K562 (cell line): ENCODE measurements at regions not wholly inside any gene's neighbourhood (a gene's known extent, or its start where the extent isn't known, plus 50 kb on each side); places are given as distances from the start of the nearest gene placed in this dataset.

ENCODE experiments used
- ATAC-seq: fragments of 200-7000 bp; cut with Tn5 transposase; 3 replicates; pipeline ENCODE4 v1.9.1; 2020; ENCODE audit warnings: moderate library complexity
- BruUV-seq: library from RNA; stranded (reverse); fragments of 400-500 nt; replicated peaks from 2 replicates; lab custom pipeline; 2021; lab: Mats Ljungman, UMichigan
- CTCF ChIA-PET: fragments of 300-600 bp; formaldehyde crosslinking; extraction: SDS; loops from one replicate; lab custom pipeline; 2021; ENCODE audit warnings: low intra/inter-chr PET ratio; lab: Yijun Ruan, JAX
- POLR2A ChIA-PET: fragments of 300-600, 350-650 bp; sonication (Branson Sonifier 250); formaldehyde crosslinking; extraction: SDS; loops from one replicate; lab custom pipeline; 2021; ENCODE audit warnings: antibody characterized with exemption, inconsistent platforms; lab: Yijun Ruan, JAX
- DNase-seq, 4 experiments: peaks; one replicate each; pipeline versions ENCODE4 v3.0.0 to v3.0.0-alpha.2; 2011 to 2018; ENCODE audit warnings: low spot score in 3 of 4, mixed read lengths in 3 of 4; ENCODE audit errors: extremely low read depth in 1 of 4
- FAIRE-seq: peaks from 2 replicates; lab custom pipeline; 2011; peaks lifted over from hg19 to GRCh38; lab: Jason Lieb, UNC
- H2AFZ ChIP-seq: 2 replicates; pipeline ENCODE4 v1.6.0; 2011; ENCODE audit warnings: low read depth, low read length, control low read depth, inconsistent platforms
- H3K27ac ChIP-seq: fragments of 200-600 bp; 3 replicates; pipeline ENCODE4 v1.8.0; 2011; ENCODE audit warnings: low read depth, mild to moderate bottlenecking, control low read depth, inconsistent platforms, low read length, moderate library complexity, mixed read lengths; ENCODE audit errors: extremely low read depth
- H3K27me3 ChIP-seq, 2 experiments: fragments of 300-600 bp in 1 of 2; 2 replicates in 1 of 2; 3 replicates in 1 of 2; pipeline versions ENCODE4 v1.6.0 to v1.8.0; 2011; ENCODE audit warnings: inconsistent platforms in 2 of 2, low read length in 2 of 2, mild to moderate bottlenecking in 1 of 2, mixed read lengths in 1 of 2, moderate library complexity in 1 of 2; ENCODE audit not compliant: control insufficient read depth in 2 of 2, insufficient read depth in 2 of 2
- H3K36me3 ChIP-seq: fragments of 300-600 bp; 3 replicates; pipeline ENCODE4 v1.8.0; 2011; ENCODE audit warnings: mild to moderate bottlenecking, low read length, inconsistent platforms; ENCODE audit not compliant: control insufficient read depth, insufficient read depth
- H3K4me1 ChIP-seq, 2 experiments: fragments of 200-600 bp in 1 of 2; replicated peaks in 1 of 2; 2 replicates in 1 of 2; 3 replicates in 1 of 2; pipeline versions ENCODE4 v1.5.1 to v1.8.0; 2011; ENCODE audit warnings: inconsistent platforms in 2 of 2, low read length in 2 of 2, mild to moderate bottlenecking in 1 of 2, mixed read lengths in 1 of 2, moderate library complexity in 1 of 2; ENCODE audit not compliant: control insufficient read depth in 2 of 2, insufficient read depth in 2 of 2
- H3K4me2 ChIP-seq: 2 replicates; pipeline ENCODE4 v1.6.1; 2011; ENCODE audit warnings: low read length, control low read depth, inconsistent platforms, mixed read lengths; ENCODE audit not compliant: insufficient read depth
- H3K4me3 ChIP-seq: fragments of 200-600 bp; sonication (generic), shearing (Covaris generic); 2 replicates; pipeline ENCODE4 v1.5.1; 2016; ENCODE audit warnings: control low read depth, inconsistent platforms
- H3K79me2 ChIP-seq: fragments of 200-600 bp; 3 replicates; pipeline ENCODE4 v1.8.0; 2011; ENCODE audit warnings: low read length, inconsistent platforms; ENCODE audit not compliant: control insufficient read depth, insufficient read depth
- H3K9ac ChIP-seq, 2 experiments: 2 replicates each; pipeline versions ENCODE4 v1.6.0 to v1.6.1; 2011; ENCODE audit warnings: low read depth in 2 of 2, low read length in 2 of 2, control low read depth in 1 of 2, inconsistent platforms in 1 of 2, mild to moderate bottlenecking in 1 of 2, mixed read lengths in 1 of 2; ENCODE audit not compliant: insufficient read depth in 1 of 2
- H3K9me1 ChIP-seq: one replicate; pipeline ENCODE4 v1.6.0; 2011; ENCODE audit warnings: inconsistent platforms, mild to moderate bottlenecking, low read length, moderate library complexity; ENCODE audit not compliant: control insufficient read depth, insufficient read depth
- H3K9me3 ChIP-seq: replicated peaks from 2 replicates; pipeline ENCODE4 v1.5.1; 2011; ENCODE audit warnings: low read depth, low read length, inconsistent platforms; ENCODE audit not compliant: control insufficient read depth, insufficient read depth
- H4K20me1 ChIP-seq: replicated peaks from 2 replicates; pipeline ENCODE4 v1.6.1; 2011; ENCODE audit warnings: low read length, inconsistent platforms, mixed read lengths; ENCODE audit not compliant: control insufficient read depth, insufficient read depth
- ARID1B ChIP-seq: fragments of 450-650 bp; IDR thresholded peaks from 2 replicates; pipeline ENCODE4 v1.6.1; 2016; ENCODE audit warnings: antibody characterized with exemption, mild to moderate bottlenecking, inconsistent platforms
- BRCA1 ChIP-seq, 2 experiments: fragments of 450-650 bp in 1 of 2; sonication (generic) in 1 of 2; formaldehyde crosslinking in 1 of 2; IDR thresholded peaks; 2 replicates each; pipeline versions ENCODE4 v1.5.0 to v1.6.1; 2017 to 2020; ENCODE audit warnings: mild to moderate bottlenecking in 1 of 2, missing genetic modification reagents in 1 of 2
- CBFA2T2 ChIP-seq: fragments of 450-650 bp; conservative IDR thresholded peaks from 2 replicates; pipeline ENCODE4 v1.6.1; 2017; ENCODE audit warnings: mild to moderate bottlenecking
- CBFA2T3 ChIP-seq: fragments of 450-650 bp; IDR thresholded peaks from 2 replicates; pipeline ENCODE4 v1.6.1; 2017
- ESRRB ChIP-seq: fragments of 250-450 bp; sonication (Bioruptor Pico); IDR thresholded peaks from 2 replicates; pipeline ENCODE4 v1.5.0; 2020; ENCODE audit warnings: mild to moderate bottlenecking, moderate library complexity, borderline replicate concordance
- HMGN3 ChIP-seq: IDR thresholded peaks from 2 replicates; pipeline ENCODE4 v1.6.1; 2011; ENCODE audit warnings: borderline replicate concordance, low read depth, mild to moderate bottlenecking, mixed read lengths, low read length; ENCODE audit not compliant: insufficient read length; ENCODE audit errors: extremely low read depth
- NCOR1 ChIP-seq: fragments of 450-650 bp; IDR thresholded peaks from 2 replicates; pipeline ENCODE4 v1.6.1; 2016; ENCODE audit warnings: mild to moderate bottlenecking, moderate library complexity
- PTTG1 ChIP-seq: fragments of 450-650 bp; IDR thresholded peaks from 2 replicates; pipeline ENCODE4 v1.6.1; 2016; ENCODE audit warnings: low read depth, mild to moderate bottlenecking, missing genetic modification characterization, missing compliant biosample characterization
- RCOR1 ChIP-seq, 2 experiments: IDR thresholded peaks; 2 replicates each; pipeline ENCODE4 v1.6.1; 2012; ENCODE audit warnings: low read depth in 2 of 2, low read length in 2 of 2, borderline replicate concordance in 1 of 2, improper control_type of control experiment in 1 of 2
- TAL1 ChIP-seq: fragments of 450-650 bp; IDR thresholded peaks from 2 replicates; pipeline ENCODE4 v1.6.1; 2016; ENCODE audit warnings: mild to moderate bottlenecking
- TEAD4 ChIP-seq, 2 experiments: sonication (generic) in 1 of 2; formaldehyde crosslinking in 1 of 2; IDR thresholded peaks; 2 replicates each; pipeline versions ENCODE4 v1.6.1 to v1.8.0; 2012 to 2022; ENCODE audit warnings: borderline replicate concordance in 1 of 2, inconsistent platforms in 1 of 2, low read length in 1 of 2, mild to moderate bottlenecking in 1 of 2, missing genetic modification reagents in 1 of 2
- ZKSCAN8 ChIP-seq: fragments of 200-800 bp; sonication (Bioruptor generic); IDR thresholded peaks from 2 replicates; pipeline ENCODE4 v1.6.1; 2016; ENCODE audit warnings: missing genetic modification characterization, missing compliant biosample characterization
- ZNF311 ChIP-seq: fragments of 250-450 bp; sonication (Bioruptor Pico); IDR thresholded peaks from 2 replicates; pipeline ENCODE4 v1.4.0; 2020; ENCODE audit warnings: mild to moderate bottlenecking, moderate library complexity
- ZNF436 ChIP-seq: fragments of 250-450, 450-650 bp; sonication (Bioruptor Pico); formaldehyde crosslinking; IDR thresholded peaks from 2 replicates; pipeline ENCODE4 v1.7.0; 2020; ENCODE audit warnings: mild to moderate bottlenecking
- ZNF561 ChIP-seq: fragments of 450-650 bp; formaldehyde crosslinking; conservative IDR thresholded peaks from 2 replicates; pipeline ENCODE4 v1.4.0; 2020; ENCODE audit warnings: mild to moderate bottlenecking, moderate library complexity
- WGBS: fragments of 100-300 bp; shearing (Covaris generic); methylation state at CpG from one replicate; pipeline ENCODE4 v1.1.6; 2016; ENCODE audit warnings: low coverage, mixed read lengths; ENCODE audit not compliant: insufficient coverage; ENCODE audit errors: missing lambda C conversion rate; 5-methylcytosine and 5-hydroxymethylcytosine counted together
- in situ Hi-C: fragments of 300-500 bp; cut with MboI; formaldehyde crosslinking; loops from 4 replicates; pipeline ENCODE4 v1.15.0; 2018; ENCODE audit warnings: inconsistent platforms, mixed read lengths
- intact Hi-C: fragments of 100-400 bp; cut with micrococcal nuclease; formaldehyde crosslinking; loops from 2 replicates; pipeline ENCODE4 v1.14.2; 2022
- TF ChIP-seq, protein P1 (sequence below): fragments of 250-450 bp; sonication (Bioruptor Pico); IDR thresholded peaks from 2 replicates; pipeline ENCODE4 v1.8.0; 2021; ENCODE audit warnings: moderate library complexity, mild to moderate bottlenecking, inconsistent platforms

- Histone ChIP-seq H2AFZ (no peak overlapping the region), H3K79me2 (no peaks in the 10 kb centered on the region), H3K9ac (no peak overlapping the region), H3K9me1 (no peaks in the 10 kb centered on the region), H3K9me3 (no peaks in the 10 kb centered on the region), H4K20me1 (no peaks in the 10 kb centered on the region), H3K27ac (no peak overlapping the region), H3K27me3 (no peaks in the 10 kb centered on the region), H3K4me1 (peaks cover 20 to 22% of the 10 kb centered on the region in 2 experiments), H3K36me3 (no peaks in the 10 kb centered on the region), H3K4me3 (no peak overlapping the region), H3K4me2 (no peak overlapping the region)
- CTCF ChIA-PET: no interaction called here
- BruUV-seq: no TSS peak
- intact Hi-C loops: no loop called here
- DNase-seq (no peak), ATAC-seq (no peak), FAIRE-seq (no peak)
- no peak for TF ChIP-seq ZNF561 (CRISPR knock-in tag)
- TF ChIP-seq ZNF311 (CRISPR knock-in tag): no peak
- TF ChIP-seq BRCA1 (IDR thresholded peaks at IDR 0.05): no peak
- TF ChIP-seq BRCA1 (CRISPR knock-in tag; IDR thresholded peaks at IDR 0.05): no peak
- TF ChIP-seq HMGN3: no peak
- POLR2A ChIA-PET: interaction anchor here (0.7 to 1.1 kb wide), 3 partner anchors 11 to 25 kb away, joined by 3 to 5 read pairs (median 4); no protein-coding TSS in a partner anchor
- in situ Hi-C loops: no loop called here
- 92% methylated on average over 3 of the region's 3 CpGs for WGBS
Measured at GRCh38 chr6:15039136-15039535, 206.7 kb upstream of the JARID2 start.

DNA sequence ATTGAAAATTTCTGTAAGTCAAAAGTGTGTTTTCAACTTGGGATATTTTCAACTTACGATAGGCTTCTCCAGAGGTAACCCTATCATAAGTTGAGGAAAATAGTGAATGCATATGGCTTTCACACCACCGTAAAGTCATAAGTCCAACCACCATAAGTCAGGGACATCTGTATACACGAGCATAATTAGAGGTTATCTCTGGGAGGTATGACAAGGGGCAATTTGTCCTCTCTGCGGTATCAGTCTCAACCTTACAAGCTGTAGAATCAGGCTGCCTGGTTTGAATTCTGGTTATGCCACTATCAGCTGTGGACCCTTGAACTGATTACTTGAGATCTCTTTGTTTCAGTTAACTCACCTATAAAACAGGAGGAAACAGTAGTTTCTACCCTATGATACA, 202.9 kb upstream of the JARID2 start:
- H3K4me1 ChIP-seq: peaks cover 3 to 11% of the 10 kb centered on the region in 2 experiments; a peak in 4 of 5 replicates
- no peak overlapping the region for H3K27ac ChIP-seq
- BruUV-seq: no TSS peak
- H2AFZ ChIP-seq: no peak overlapping the region
- no peaks in the 10 kb centered on the region for H3K27me3 ChIP-seq
- no peak for DNase-seq
- H3K79me2 ChIP-seq: no peaks in the 10 kb centered on the region
- intact Hi-C loops (no loop called here), in situ Hi-C loops (no loop called here)
- H3K4me3 ChIP-seq: no peak overlapping the region
- ChIA-PET POLR2A (no interaction called here), CTCF (no interaction called here)
- no peaks in the 10 kb centered on the region for H3K36me3 ChIP-seq
- H3K9me1 ChIP-seq: no peaks in the 10 kb centered on the region
- H3K4me2 ChIP-seq: no peak overlapping the region
- no peak overlapping the region for H3K9ac ChIP-seq
- H4K20me1 ChIP-seq: no peaks in the 10 kb centered on the region
- peak; percentile 66 for ATAC-seq
- WGBS: 25% methylated on average over 4 of the region's 4 CpGs
- no peaks in the 10 kb centered on the region for H3K9me3 ChIP-seq
- FAIRE-seq: peak; percentile 35
- TF ChIP-seq TEAD4 (IDR thresholded peaks at IDR 0.05; ENCODE audit: low read length) (0 out of 2 replicates have a peak, but pooled peaks have one; percentile 35), TEAD4 (CRISPR knock-in tag; IDR thresholded peaks at IDR 0.05; ENCODE audit: borderline replicate concordance) (no peak), ESRRB (CRISPR knock-in tag) (no peak), CBFA2T3 (peak; percentile 69), TAL1 (peak; percentile 24; the same call in 1 of the 2 replicates), ZNF436 (CRISPR knock-in tag) (no peak), ARID1B (peak; percentile 38; the same call in 1 of the 2 replicates), CBFA2T2 (peak; percentile 40; the same call in 1 of the 2 replicates), NCOR1 (peak; percentile 30; the same call in 1 of the 2 replicates), PTTG1 (tag) (no peak), ZKSCAN8 (peak; percentile 95), RCOR1 (IDR thresholded peaks at IDR 0.05; ENCODE audit: borderline replicate concordance in 1 of 2, low read depth in 2 of 2, low read length in 2 of 2) (peak in 1 of 2 experiments; percentile 55; a peak in 2 of 4 replicates)
- TF ChIP-seq, protein P1, sequence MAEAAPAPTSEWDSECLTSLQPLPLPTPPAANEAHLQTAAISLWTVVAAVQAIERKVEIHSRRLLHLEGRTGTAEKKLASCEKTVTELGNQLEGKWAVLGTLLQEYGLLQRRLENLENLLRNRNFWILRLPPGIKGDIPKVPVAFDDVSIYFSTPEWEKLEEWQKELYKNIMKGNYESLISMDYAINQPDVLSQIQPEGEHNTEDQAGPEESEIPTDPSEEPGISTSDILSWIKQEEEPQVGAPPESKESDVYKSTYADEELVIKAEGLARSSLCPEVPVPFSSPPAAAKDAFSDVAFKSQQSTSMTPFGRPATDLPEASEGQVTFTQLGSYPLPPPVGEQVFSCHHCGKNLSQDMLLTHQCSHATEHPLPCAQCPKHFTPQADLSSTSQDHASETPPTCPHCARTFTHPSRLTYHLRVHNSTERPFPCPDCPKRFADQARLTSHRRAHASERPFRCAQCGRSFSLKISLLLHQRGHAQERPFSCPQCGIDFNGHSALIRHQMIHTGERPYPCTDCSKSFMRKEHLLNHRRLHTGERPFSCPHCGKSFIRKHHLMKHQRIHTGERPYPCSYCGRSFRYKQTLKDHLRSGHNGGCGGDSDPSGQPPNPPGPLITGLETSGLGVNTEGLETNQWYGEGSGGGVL (CRISPR knock-in tag): no peak
